NCI-H2227 (cell line): ENCODE measurements at regions not wholly inside any gene's neighbourhood (a gene's known extent, or its start where the extent isn't known, plus 50 kb on each side); places are given as distances from the start of the nearest gene placed in this dataset.
A peak's percentile ranks its signal among the peaks of the same experiment; 100 is the strongest.

Experiments used
- DNase-seq: peaks from one replicate; lab custom pipeline; 2025; ENCODE audit not compliant: unreplicated experiment; lab: John Stamatoyannopoulos, UW

DNA sequence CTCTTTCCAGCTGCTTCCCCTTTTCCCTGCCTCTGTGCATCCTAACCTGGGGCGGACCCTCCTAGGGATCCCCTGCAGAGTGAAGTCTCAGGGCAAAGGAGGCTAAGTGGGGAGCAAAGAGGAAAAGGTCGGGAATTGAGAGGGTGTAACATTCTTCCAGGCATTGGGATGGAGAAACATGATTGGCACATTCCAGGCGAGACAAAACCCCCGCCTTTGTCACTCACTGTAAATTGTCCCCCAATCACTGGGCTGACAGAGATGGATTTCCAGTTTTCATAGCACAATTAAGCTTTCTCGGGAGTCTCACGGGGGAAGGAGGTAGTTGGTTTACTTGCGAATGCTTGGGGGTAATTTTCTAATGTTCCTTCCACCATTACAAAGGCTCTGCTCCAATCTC is 74.9 kb downstream of the MIAT start:
- peak; percentile 15 for DNase-seq

DNA sequence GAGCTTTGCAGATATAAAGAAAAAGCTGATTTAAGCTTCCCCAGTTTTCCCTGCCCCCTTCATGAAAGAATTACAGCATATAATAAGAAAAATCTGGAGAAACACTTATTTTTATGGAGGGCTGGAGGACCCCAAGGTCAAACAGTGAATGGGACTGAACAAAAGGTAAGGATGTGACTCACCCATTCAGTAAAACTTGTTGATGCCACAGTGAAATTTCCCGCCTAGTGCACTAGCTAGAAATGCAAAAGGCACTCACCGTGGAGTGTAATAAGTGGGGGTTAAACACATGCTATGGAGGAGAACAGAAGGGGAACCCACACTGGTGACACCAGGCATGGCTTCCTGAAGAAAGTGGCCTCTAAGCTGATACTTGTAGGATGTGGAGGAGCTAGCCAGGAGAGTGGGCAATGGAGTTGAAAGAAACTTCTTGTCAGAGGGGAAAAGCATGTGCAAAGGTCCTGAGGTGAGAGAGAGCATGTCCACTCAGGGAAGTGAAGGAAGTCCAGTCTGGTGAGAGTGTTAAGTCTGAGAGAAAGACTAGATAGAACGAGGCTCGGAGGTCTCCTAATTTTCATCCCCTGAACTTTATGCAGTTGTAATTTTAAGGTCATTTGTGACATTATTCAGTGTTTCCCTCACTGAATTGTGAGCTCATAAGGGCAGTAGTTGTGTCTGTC is 77.1 kb downstream of the MIAT start:
- no peak for DNase-seq

DNA sequence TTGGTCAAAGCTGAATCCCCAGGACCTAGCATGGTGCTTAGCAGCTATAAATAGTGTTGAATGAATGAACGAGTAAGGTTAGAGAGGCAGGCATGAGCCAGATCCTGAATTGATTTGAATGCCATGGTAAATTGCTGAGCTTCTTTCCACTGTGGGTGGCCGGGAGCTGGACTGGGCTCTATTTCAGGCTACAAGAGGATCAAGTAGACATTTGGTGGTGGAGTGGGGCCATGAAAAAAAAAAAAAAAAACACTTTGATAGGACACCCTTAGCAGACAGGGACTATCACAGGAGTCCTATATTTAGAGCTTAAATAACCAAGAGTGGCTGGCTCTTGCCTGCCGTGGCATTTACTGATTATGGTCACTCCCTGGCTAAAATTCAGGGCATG is 77.6 kb downstream of the MIAT start:
- no peak for DNase-seq

- no peak for DNase-seq
Observed at GRCh38 chr22:26737262-26737661, 79.9 kb downstream of the MIAT start.

- peak; percentile 2 for DNase-seq
Observed at GRCh38 chr22:26740253-26740652, 82.9 kb downstream of the MIAT start.

- no peak for DNase-seq
Observed at GRCh38 chr22:26743149-26743548, 85.8 kb downstream of the MIAT start.

- no peak for DNase-seq
Observed at GRCh38 chr22:26744892-26745808, 87.8 kb downstream of the MIAT start.

GRCh38 chr22:26746311-26746710 is 88.9 kb downstream of the MIAT start:
- no peak for DNase-seq

DNA sequence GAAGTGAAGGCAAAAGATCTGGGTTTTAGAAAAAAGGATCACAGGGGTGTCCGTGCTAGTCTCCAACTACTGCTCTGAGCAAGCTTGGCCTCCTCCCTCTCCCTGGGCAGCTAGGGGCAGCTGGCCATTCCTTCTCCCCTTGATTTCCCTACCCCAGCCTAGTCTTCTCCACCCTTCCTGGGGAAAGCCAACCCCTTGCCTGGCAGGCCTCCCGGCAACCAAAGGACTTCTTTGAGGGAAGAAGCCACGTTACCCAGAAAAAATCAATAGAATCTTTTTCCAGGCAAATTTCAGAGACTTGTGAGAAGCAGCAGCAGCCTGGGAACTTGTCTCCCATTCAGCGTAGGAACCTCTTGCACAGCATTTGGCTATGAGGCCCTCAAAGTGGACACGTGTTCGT is 91.5 kb downstream of the MIAT start:
- peak; percentile 21 for DNase-seq

DNA sequence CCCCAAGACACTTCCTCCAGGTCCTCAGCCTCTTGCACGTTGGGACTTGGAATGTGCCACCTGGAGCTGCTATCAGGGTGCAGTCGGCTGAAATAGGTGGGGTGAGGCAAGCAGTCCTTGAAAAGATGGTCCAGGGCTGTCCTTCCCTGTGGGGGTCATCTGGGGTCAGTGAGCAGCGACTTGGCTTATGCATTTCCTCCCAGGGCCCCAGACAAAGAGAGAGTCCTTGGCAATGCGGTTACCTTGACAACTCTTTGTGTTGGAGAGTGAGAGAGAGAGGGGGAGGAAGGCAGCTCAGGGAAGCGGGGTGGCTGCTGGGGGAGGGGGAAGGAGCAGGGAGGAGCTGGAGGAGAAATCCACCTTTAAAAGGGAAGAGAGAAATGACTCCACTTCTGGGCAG is 93.8 kb downstream of the MIAT start:
- DNase-seq = peak; percentile 69

DNA sequence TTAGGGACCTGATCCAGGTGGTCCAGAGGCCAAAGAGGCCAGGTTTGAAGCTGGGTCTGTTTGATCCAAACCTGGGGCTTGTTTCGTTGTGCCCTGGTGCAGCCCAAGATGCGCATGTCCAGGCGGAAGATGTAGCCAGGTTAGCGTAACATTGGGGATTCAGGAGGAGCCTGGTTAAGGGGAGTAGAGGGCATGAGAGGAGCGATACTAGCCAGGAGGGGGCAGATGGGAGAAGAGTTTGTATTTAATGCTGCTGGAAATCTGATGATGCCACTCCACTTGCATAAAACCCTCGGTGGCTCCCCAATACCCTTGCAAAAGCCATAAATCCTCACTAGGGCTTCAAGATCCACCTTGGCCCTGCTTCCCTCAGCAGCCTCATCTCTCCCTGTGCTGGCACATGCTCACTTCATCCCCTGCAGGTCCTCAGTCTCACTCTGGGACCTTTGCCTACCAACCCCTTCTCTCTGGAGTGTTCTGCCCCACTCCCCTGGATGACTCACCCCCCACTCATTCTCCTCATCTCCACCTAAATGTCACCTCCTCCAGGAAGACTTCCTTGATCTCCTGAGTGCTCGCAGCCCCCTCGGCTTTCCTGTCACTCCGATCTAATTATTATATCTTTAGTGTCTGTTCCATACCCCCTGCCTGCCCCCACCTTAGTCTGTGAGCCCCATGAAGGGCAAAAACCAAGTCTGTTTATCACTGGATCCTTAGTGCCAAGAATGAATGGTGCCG is 95.9 kb downstream of the MIAT start:
- DNase-seq = no peak

GRCh38 chr22:26756675-26757293 is 99.4 kb downstream of the MIAT start:
- peak; percentile 78 for DNase-seq

DNA sequence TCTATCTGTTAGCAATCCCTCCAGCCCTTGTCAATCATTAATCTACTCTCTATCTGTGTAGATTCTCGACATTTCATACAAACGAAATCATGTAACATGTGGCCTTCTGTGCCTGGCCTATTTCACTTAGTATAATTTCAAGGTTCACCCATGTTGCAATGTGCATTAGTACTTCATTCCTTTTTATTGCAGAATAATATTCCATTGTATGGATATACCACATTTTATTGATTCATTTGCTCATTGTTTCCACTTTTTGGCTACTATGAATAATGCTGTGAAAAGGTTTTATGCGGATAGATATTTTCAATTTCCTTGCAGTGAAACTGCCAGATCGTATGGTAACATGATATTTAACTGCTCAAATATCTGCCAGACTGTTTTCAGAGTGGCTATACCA is 100.1 kb downstream of the MIAT start:
- DNase-seq = no peak

- no peak for DNase-seq
Observed at GRCh38 chr22:26762503-26763472, 105.4 kb downstream of the MIAT start.

DNA sequence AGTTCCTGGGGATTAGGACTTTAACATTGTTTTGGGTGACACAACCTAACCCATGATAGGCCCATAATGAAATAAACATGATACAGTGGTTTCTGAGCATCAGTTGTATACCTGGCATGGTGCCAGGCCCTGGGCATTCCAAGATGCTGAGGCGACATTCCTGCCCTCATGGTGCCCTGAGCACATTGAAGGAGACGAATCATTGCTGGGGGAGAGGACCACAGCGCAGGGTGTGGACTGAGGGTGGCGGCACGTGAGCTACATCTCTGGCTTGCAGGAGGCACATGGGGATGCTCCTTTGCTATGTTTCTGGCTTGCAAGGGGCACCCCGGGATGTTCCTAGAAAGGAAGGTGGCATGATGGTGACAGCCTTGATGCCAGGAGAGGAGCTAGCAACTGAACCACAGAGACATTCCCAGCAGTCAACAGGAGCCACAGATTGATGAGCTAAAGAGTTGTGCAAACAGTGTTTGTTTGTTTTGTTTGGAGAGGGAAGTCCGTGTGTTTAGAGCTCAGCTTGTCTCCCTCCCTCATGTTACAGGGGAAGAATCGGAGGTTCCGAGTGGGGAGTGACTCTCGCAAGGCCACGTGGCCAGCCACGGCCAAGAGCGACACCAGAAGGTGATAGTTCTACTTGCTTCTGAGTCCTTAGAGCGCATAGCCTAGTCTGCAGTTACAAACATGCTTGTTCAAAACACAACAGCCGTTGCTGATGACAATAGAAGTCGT is 106.4 kb downstream of the MIAT start:
- peak; percentile 6 for DNase-seq

- DNase-seq = no peak
Observed at GRCh38 chr22:26766510-26767350, 109.3 kb downstream of the MIAT start.

DNA sequence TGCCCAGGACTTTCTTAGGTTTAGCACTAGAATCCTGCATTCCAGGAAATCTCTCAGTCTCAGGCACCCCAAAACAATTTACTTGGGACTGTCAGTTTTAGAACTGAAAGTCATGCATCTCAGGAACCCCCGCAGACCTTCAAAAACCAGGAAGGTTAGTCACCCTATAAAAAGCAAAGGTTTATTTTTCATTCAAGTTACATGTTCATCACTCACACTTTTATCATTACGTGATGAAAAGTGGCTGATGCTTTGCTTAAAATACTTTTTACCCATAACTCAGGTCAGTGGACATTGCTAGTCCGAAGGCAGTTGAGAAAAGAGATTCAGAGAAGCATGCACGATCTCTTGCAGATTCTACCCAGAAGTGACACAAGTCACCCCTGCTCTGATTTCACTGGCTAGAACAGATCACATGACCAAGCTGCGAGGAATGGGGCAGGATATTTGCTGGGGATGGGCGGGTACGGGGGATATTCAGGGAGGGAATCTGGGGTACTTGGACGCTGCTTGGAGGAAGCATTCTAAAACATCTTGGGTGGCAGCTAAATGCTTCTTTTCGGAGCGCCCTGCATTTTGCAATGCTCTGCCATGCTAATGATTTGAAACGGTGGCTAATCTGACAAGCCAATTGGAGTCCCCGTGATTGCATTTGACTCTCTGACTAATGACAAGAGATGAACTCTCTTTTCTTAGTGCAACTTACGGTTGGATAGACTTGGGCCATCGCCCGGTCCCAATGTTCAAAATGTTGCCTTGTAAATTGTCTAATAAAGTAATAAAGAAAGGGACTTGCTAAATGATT is 110.2 kb downstream of the MIAT start:
- DNase-seq = no peak

- DNase-seq = no peak
Observed at GRCh38 chr22:26768156-26768515, 110.7 kb downstream of the MIAT start.
